H1 (cell line): ENCODE measurements at regions not wholly inside any gene's neighbourhood (a gene's known extent, or its start where the extent isn't known, plus 50 kb on each side); places are given as distances from the start of the nearest gene placed in this dataset.

ENCODE experiments used
- CTCF ChIA-PET: fragments of 300-600 bp; sonication (Branson Sonifier 250); formaldehyde crosslinking; loops from one replicate; lab custom pipeline; 2021; ENCODE audit not compliant: partially characterized antibody; lab: Charles Lee
- POLR2A ChIA-PET: fragments of 300-600 bp; sonication (Branson Sonifier 250); formaldehyde crosslinking; loops from one replicate; lab custom pipeline; 2021; ENCODE audit warnings: inconsistent platforms; ENCODE audit not compliant: partially characterized antibody; lab: Charles Lee
- DNase-seq, 2 experiments: peaks; one replicate each; pipeline versions ENCODE4 v3.0.0 to v3.0.0-alpha.2; 2010 to 2022; ENCODE audit warnings: low spot score in 2 of 2, low read depth in 1 of 2, mixed read lengths in 1 of 2
- FAIRE-seq: peaks from 2 replicates; lab custom pipeline; 2011; peaks lifted over from hg19 to GRCh38; lab: Jason Lieb, UNC
- H2AFZ ChIP-seq: 2 replicates; pipeline ENCODE4 v1.8.1; 2012; ENCODE audit warnings: low read length, inconsistent platforms
- H2AK5ac ChIP-seq: 2 replicates; pipeline ENCODE4 v1.6.1; 2013; ENCODE audit warnings: low read depth, low read length
- H2BK120ac ChIP-seq: replicated peaks from 2 replicates; pipeline ENCODE3; 2013; ENCODE audit warnings: low read depth, low read length, inconsistent platforms
- H2BK12ac ChIP-seq: 2 replicates; pipeline ENCODE4 v1.6.1; 2013; ENCODE audit warnings: low read depth, low read length
- H2BK15ac ChIP-seq: 2 replicates; pipeline ENCODE4 v1.6.1; 2013; ENCODE audit warnings: low read length
- H2BK20ac ChIP-seq: 2 replicates; pipeline ENCODE4 v1.6.1; 2013; ENCODE audit warnings: low read length
- H2BK5ac ChIP-seq: 2 replicates; pipeline ENCODE4 v1.6.1; 2013; ENCODE audit warnings: low read depth, low read length
- H3K14ac ChIP-seq: 2 replicates; pipeline ENCODE4 v1.6.1; 2013; ENCODE audit warnings: inconsistent platforms; ENCODE audit not compliant: insufficient read length
- H3K18ac ChIP-seq: 2 replicates; pipeline ENCODE4 v1.6.1; 2013; ENCODE audit warnings: low read length; ENCODE audit errors: extremely low read depth
- H3K23ac ChIP-seq: 2 replicates; pipeline ENCODE4 v1.6.1; 2013; ENCODE audit warnings: inconsistent platforms; ENCODE audit not compliant: insufficient read length
- H3K23me2 ChIP-seq: 2 replicates; pipeline ENCODE4 v1.6.1; 2013; ENCODE audit warnings: low read depth, low read length
- H3K27ac ChIP-seq: 2 replicates; pipeline ENCODE4 v1.6.1; 2011; ENCODE audit warnings: low read depth, low read length, inconsistent platforms
- H3K27me3 ChIP-seq, 4 experiments: replicated peaks in 1 of 4; 1 replicate in 1 of 4; 2 replicates in 3 of 4; pipeline versions ENCODE4 v1.6.1 to v1.8.1; 2011 to 2013; ENCODE audit warnings: low read length in 3 of 4, mild to moderate bottlenecking in 3 of 4, inconsistent platforms in 2 of 4, mixed read lengths in 2 of 4, moderate library complexity in 1 of 4; ENCODE audit not compliant: control insufficient read depth in 3 of 4, insufficient read depth in 3 of 4; ENCODE audit errors: extremely low read depth in 1 of 4
- H3K36me3 ChIP-seq, 4 experiments: 2 replicates each; pipeline versions ENCODE4 v1.6.1 to v1.8.1; 2011 to 2013; ENCODE audit warnings: mild to moderate bottlenecking in 4 of 4, low read length in 3 of 4, moderate library complexity in 2 of 4, control low read depth in 1 of 4, inconsistent platforms in 1 of 4; ENCODE audit not compliant: insufficient read depth in 4 of 4, control insufficient read depth in 2 of 4
- H3K4ac ChIP-seq: replicated peaks from 2 replicates; pipeline ENCODE3; 2013; ENCODE audit warnings: low read length, low read depth, mixed read lengths, inconsistent platforms; ENCODE audit not compliant: insufficient read length
- H3K4me1 ChIP-seq, 4 experiments: replicated peaks in 1 of 4; 1 replicate in 1 of 4; 2 replicates in 3 of 4; pipeline versions ENCODE4 v1.6.1 to v1.8.1; 2011 to 2013; ENCODE audit warnings: low read length in 3 of 4, inconsistent platforms in 2 of 4, mixed read lengths in 1 of 4; ENCODE audit not compliant: insufficient read depth in 4 of 4, control insufficient read depth in 3 of 4
- H3K4me2 ChIP-seq, 2 experiments: 2 replicates each; pipeline versions ENCODE4 v1.6.1 to v1.8.1; 2011 to 2013; ENCODE audit warnings: low read depth in 2 of 2, low read length in 2 of 2, control low read depth in 1 of 2, inconsistent platforms in 1 of 2, mild to moderate bottlenecking in 1 of 2; ENCODE audit not compliant: insufficient read depth in 1 of 2
- H3K4me3 ChIP-seq, 4 experiments: fragments of 200-600, 300-600 bp in 1 of 4; sonication (generic), shearing (Covaris generic), sonication (Bioruptor Twin) in 1 of 4; 2 replicates each; pipeline versions ENCODE4 v1.5.1 to v1.8.1; 2011 to 2016; ENCODE audit warnings: low read length in 4 of 4, low read depth in 3 of 4, control low read depth in 2 of 4, inconsistent platforms in 2 of 4, mild to moderate bottlenecking in 2 of 4, mixed read lengths in 1 of 4, moderate library complexity in 1 of 4; ENCODE audit not compliant: insufficient read depth in 2 of 4; ENCODE audit errors: extremely low read depth in 1 of 4
- H3K56ac ChIP-seq: replicated peaks from 2 replicates; pipeline ENCODE3; 2013; ENCODE audit warnings: low read depth, mild to moderate bottlenecking, mixed read lengths, low read length, inconsistent platforms; ENCODE audit not compliant: insufficient read length
- H3K79me1 ChIP-seq: 2 replicates; pipeline ENCODE4 v1.6.1; 2013; ENCODE audit warnings: low read depth, low read length, control low read depth
- H3K79me2 ChIP-seq, 2 experiments: 2 replicates each; pipeline versions ENCODE4 v1.6.1 to v1.8.1; 2012 to 2013; ENCODE audit warnings: low read length in 2 of 2, mild to moderate bottlenecking in 2 of 2, inconsistent platforms in 1 of 2; ENCODE audit not compliant: insufficient read depth in 2 of 2, control insufficient read depth in 1 of 2
- H3K9ac ChIP-seq, 4 experiments: replicated peaks in 1 of 4; 1 replicate in 1 of 4; 2 replicates in 3 of 4; pipeline versions ENCODE4 v1.6.1 to v1.8.1; 2011 to 2013; ENCODE audit warnings: low read depth in 3 of 4, low read length in 3 of 4, control low read depth in 2 of 4, mild to moderate bottlenecking in 2 of 4, moderate library complexity in 2 of 4, inconsistent platforms in 1 of 4; ENCODE audit errors: extremely low read depth in 1 of 4
- H3K9me3 ChIP-seq, 2 experiments: 2 replicates each; pipeline versions ENCODE4 v1.6.1 to v1.8.1; 2012 to 2013; ENCODE audit warnings: mild to moderate bottlenecking in 2 of 2, moderate library complexity in 2 of 2, control low read depth in 1 of 2, inconsistent platforms in 1 of 2, low read depth in 1 of 2, low read length in 1 of 2, mixed read lengths in 1 of 2; ENCODE audit not compliant: insufficient read depth in 2 of 2
- H4K20me1 ChIP-seq, 2 experiments: replicated peaks in 1 of 2; 2 replicates each; pipeline versions ENCODE3 to v1.8.1; 2011 to 2013; ENCODE audit warnings: inconsistent platforms in 2 of 2, low read length in 2 of 2, mild to moderate bottlenecking in 1 of 2; ENCODE audit not compliant: insufficient read depth in 2 of 2, control insufficient read depth in 1 of 2
- H4K5ac ChIP-seq: 2 replicates; pipeline ENCODE4 v1.6.1; 2013; ENCODE audit warnings: low read length, low read depth, mixed read lengths, inconsistent platforms; ENCODE audit not compliant: insufficient read length
- H4K8ac ChIP-seq: 2 replicates; pipeline ENCODE4 v1.8.0; 2013; ENCODE audit warnings: mild to moderate bottlenecking, moderate library complexity, low read length, inconsistent platforms; ENCODE audit not compliant: insufficient read depth; ENCODE audit errors: extremely low read depth
- H4K91ac ChIP-seq: replicated peaks from 2 replicates; pipeline ENCODE3; 2013; ENCODE audit warnings: low read length, mixed read lengths, inconsistent platforms; ENCODE audit not compliant: insufficient read length
- ASH2L ChIP-seq: fragments of 200-600, 300-600 bp; sonication (generic); IDR thresholded peaks from one replicate; pipeline ENCODE4 v1.7.1; 2017; ENCODE audit warnings: low read length
- EP300 ChIP-seq, 2 experiments: IDR thresholded peaks; 1 replicate in 1 of 2; 2 replicates in 1 of 2; pipeline ENCODE4 v1.6.1; 2011 to 2012; ENCODE audit warnings: low read depth in 2 of 2, low read length in 2 of 2, mild to moderate bottlenecking in 2 of 2, borderline replicate concordance in 1 of 2, inconsistent platforms in 1 of 2, moderate library complexity in 1 of 2
- JUN ChIP-seq: IDR thresholded peaks from 2 replicates; pipeline ENCODE4 v1.6.1; 2011; ENCODE audit warnings: low read depth, mild to moderate bottlenecking, improper control_type of control experiment, low read length
- MAFK ChIP-seq: IDR thresholded peaks from 2 replicates; pipeline ENCODE4 v1.6.1; 2012; ENCODE audit warnings: low read depth, mild to moderate bottlenecking, improper control_type of control experiment, low read length
- MAX ChIP-seq: IDR thresholded peaks from 2 replicates; pipeline ENCODE4 v1.6.1; 2012; ENCODE audit warnings: inconsistent platforms
- RNF2 ChIP-seq: fragments of 200-900, 300-1000 bp; sonication (generic); IDR thresholded peaks from 2 replicates; pipeline ENCODE4 v1.7.1; 2016; ENCODE audit warnings: borderline replicate concordance, low read depth, mild to moderate bottlenecking, antibody characterized with exemption, low read length; ENCODE audit not compliant: poor library complexity, severe bottlenecking; ENCODE audit errors: missing control alignments
- SP1 ChIP-seq: IDR thresholded peaks from 2 replicates; pipeline ENCODE4 v1.6.1; 2011; ENCODE audit warnings: low read depth, low read length
- WGBS, 2 experiments: shearing (Covaris generic) in 1 of 2; methylation state at CpG; one replicate each; pipeline versions ENCODE4 v1.1.6 to v1.1.7; 2013 to 2015; ENCODE audit warnings: low lambda C conversion rate in 2 of 2, mixed read lengths in 2 of 2, inconsistent platforms in 1 of 2, low coverage in 1 of 2, missing lambda C conversion rate in 1 of 2; ENCODE audit not compliant: insufficient replicate concordance in 2 of 2, insufficient coverage in 1 of 2, insufficient read length in 1 of 2; ENCODE audit errors: extremely low coverage in 1 of 2, missing lambda C conversion rate in 1 of 2; 5-methylcytosine and 5-hydroxymethylcytosine counted together

- no peak overlapping the region for H3K14ac ChIP-seq
- H2BK20ac ChIP-seq: no peak overlapping the region
- peaks cover 16 to 24% of the 10 kb centered on the region in 2 experiments for H3K9me3 ChIP-seq
- H3K27ac ChIP-seq: no peak overlapping the region
- H3K79me1 ChIP-seq: no peaks in the 10 kb centered on the region
- no peak for TF ChIP-seq JUN
- no peak for TF ChIP-seq EP300 (IDR thresholded peaks at IDR 0.05; ENCODE audit: borderline replicate concordance in 1 of 2, low read depth in 2 of 2, low read length in 2 of 2)
- TF ChIP-seq MAX: no peak
- TF ChIP-seq RNF2: no peak
- no peak for TF ChIP-seq SP1
- TF ChIP-seq MAFK: no peak
- no peak for TF ChIP-seq ASH2L
- H2BK12ac ChIP-seq: no peak overlapping the region; the same call in 1 of the 2 replicates
- no peak overlapping the region for H3K18ac ChIP-seq
- no peak overlapping the region for H3K9ac ChIP-seq
- no peak for DNase-seq
- H3K4me2 ChIP-seq: no peak overlapping the region
- 88% methylated on average over 2 of the region's 2 CpGs; no CpG with 5 or more reads in 1 of the 2 experiments for WGBS, 2 experiments
- H4K91ac ChIP-seq: peak overlapping the region; percentile 19
- ChIA-PET CTCF (no interaction called here), POLR2A (no interaction called here)
- H3K4me1 ChIP-seq: peaks cover 0 to 4% (median 2%) of the 10 kb centered on the region in 4 experiments; a peak in 2 of 7 replicates
- H3K23me2 ChIP-seq: no peaks in the 10 kb centered on the region
- no peak overlapping the region for H2BK5ac ChIP-seq
- peak overlapping the region; percentile 59 for H3K4ac ChIP-seq
- H4K20me1 ChIP-seq: no peaks in the 10 kb centered on the region
- peaks cover 0 to 4% (median 2%) of the 10 kb centered on the region in 4 experiments; a peak in 2 of 8 replicates for H3K36me3 ChIP-seq
- H2BK15ac ChIP-seq: no peak overlapping the region
- no peak overlapping the region for H4K5ac ChIP-seq
- H3K4me3 ChIP-seq: no peak overlapping the region
- H3K23ac ChIP-seq: no peak overlapping the region
- no peaks in the 10 kb centered on the region for H3K79me2 ChIP-seq
- no peak overlapping the region for H2BK120ac ChIP-seq
- no peaks in the 10 kb centered on the region for H3K27me3 ChIP-seq
- H3K56ac ChIP-seq: no peak overlapping the region
- H2AK5ac ChIP-seq: no peak overlapping the region
- no peak overlapping the region for H2AFZ ChIP-seq
- H4K8ac ChIP-seq: no peak overlapping the region
- FAIRE-seq: no peak
These were observed 98.1 kb downstream of the TPRA1 start for GRCh38 chr3:127492426-127492825.
